ENCODE measurements at regions not wholly inside any gene's neighbourhood (a gene's known extent, or its start where the extent isn't known, plus 50 kb on each side); places are given as distances from the start of the nearest gene placed in this dataset.

DNA sequence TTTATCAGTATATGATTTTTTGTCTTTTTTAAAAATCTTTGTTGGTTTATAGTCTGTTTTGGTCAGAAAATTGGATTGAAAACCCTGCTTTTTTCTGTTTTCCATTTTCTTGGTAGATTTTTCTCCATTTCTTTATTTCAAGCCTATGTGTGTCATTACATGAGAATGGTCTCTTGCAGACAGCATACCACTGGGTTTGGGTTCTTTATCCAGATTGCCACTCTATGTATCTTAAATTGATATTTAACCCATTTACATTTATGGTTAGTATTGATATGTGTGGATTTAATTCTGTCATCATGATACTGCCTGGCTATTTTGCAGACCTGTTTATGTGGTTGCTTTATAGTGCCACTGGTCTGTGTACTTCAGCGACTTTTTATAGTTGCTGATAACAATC lies 239.9 kb upstream of the NDST4 start:
- intact Hi-C loops (cut with DNase I; ENCODE audit: low total_unique reads): no loop called here
- peaks cover 0 to 50% (median 33%) of the 10 kb centered on the region in 8 donors for H3K9me3 ChIP-seq
- no peaks in the 10 kb centered on the region for H3K4me1 ChIP-seq
- H3K36me3 ChIP-seq: no peaks in the 10 kb centered on the region
- no peaks in the 10 kb centered on the region for H3K27me3 ChIP-seq (replicated peaks in 1 of 7)
- TF ChIP-seq POLR2AphosphoS5 (IDR thresholded peaks at IDR 0.05) (no peak), POLR2A (IDR thresholded peaks at IDR 0.05) (no peak)
- TF ChIP-seq, protein P1, sequence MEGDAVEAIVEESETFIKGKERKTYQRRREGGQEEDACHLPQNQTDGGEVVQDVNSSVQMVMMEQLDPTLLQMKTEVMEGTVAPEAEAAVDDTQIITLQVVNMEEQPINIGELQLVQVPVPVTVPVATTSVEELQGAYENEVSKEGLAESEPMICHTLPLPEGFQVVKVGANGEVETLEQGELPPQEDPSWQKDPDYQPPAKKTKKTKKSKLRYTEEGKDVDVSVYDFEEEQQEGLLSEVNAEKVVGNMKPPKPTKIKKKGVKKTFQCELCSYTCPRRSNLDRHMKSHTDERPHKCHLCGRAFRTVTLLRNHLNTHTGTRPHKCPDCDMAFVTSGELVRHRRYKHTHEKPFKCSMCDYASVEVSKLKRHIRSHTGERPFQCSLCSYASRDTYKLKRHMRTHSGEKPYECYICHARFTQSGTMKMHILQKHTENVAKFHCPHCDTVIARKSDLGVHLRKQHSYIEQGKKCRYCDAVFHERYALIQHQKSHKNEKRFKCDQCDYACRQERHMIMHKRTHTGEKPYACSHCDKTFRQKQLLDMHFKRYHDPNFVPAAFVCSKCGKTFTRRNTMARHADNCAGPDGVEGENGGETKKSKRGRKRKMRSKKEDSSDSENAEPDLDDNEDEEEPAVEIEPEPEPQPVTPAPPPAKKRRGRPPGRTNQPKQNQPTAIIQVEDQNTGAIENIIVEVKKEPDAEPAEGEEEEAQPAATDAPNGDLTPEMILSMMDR (IDR thresholded peaks at IDR 0.05 in 8 of 11, conservative IDR thresholded peaks at IDR 0.05 in 3 of 11): no peak
- no peak overlapping the region for H3K4me3 ChIP-seq
- no peak overlapping the region for H3K27ac ChIP-seq
- no peak for DNase-seq
- 83 to 100% (median 95%) methylated on average over 1 of the region's 1 CpG for WGBS, 5 donors

DNA sequence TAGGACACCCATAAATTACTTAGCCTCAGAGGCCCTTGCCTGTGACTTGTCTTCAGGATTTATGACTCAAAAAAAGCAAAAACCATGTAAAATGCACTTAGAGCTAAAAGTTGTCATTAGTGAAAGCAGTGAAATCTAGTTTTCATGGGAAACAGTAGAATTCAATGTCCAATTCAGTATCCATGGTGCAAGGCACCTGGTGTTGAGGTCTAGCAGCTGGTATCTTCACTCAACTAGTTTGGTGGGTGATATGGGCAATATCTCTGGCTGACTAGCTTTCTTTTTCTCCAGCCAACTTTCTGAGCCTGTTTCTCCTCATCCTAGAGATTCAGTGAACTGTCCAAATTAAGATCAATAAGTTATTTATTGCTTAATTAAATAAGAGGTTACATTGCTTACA lies 229.8 kb upstream of the NDST4 start:
- H3K27me3 ChIP-seq (replicated peaks in 1 of 7): no peaks in the 10 kb centered on the region
- no peak overlapping the region for H3K27ac ChIP-seq
- H3K4me1 ChIP-seq: no peaks in the 10 kb centered on the region
- no peaks in the 10 kb centered on the region for H3K9me3 ChIP-seq
- TF ChIP-seq, protein P1 (IDR thresholded peaks at IDR 0.05 in 8 of 11, conservative IDR thresholded peaks at IDR 0.05 in 3 of 11): no peak
- TF ChIP-seq POLR2A (IDR thresholded peaks at IDR 0.05) (no peak), POLR2AphosphoS5 (IDR thresholded peaks at IDR 0.05) (no peak)
- DNase-seq: no peak
- intact Hi-C loops (cut with DNase I; ENCODE audit: low total_unique reads): no loop called here
- no peaks in the 10 kb centered on the region for H3K36me3 ChIP-seq
- H3K4me3 ChIP-seq: no peak overlapping the region

DNA sequence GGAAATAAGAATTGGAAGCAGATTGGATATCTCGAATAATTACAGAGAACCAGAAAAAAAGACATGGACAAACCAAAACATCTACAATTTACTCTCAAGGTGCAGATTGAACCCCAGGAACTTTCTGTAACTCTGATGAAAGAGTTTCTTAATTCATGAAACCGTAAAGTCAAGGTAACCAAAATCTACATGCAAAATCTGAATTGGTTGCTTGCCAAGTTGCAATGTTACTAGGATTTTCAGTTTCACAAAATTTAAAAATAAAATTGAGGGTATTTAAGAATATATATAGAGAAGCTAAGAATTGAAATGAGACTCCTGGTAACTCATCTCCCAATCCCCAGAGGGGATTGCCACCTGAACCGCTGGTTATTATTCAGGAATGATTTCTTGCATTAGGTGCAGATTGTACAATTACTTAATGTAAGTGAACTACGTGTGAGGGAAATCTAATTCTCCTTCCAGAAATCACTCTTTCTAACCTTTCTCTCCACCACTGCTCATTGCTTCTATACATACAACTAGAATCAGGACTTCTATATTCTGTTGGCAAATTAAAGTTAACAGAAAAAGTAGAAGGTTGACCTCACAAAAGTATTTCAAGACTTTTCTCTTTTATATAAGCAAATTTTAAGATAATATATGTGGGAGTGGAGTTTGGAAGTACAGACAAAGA lies 221.5 kb upstream of the NDST4 start:
- Histone ChIP-seq H3K27ac (no peak overlapping the region), H3K36me3 (no peaks in the 10 kb centered on the region), H3K4me3 (no peak overlapping the region), H3K27me3 (replicated peaks in 1 of 7) (no peaks in the 10 kb centered on the region), H3K4me1 (no peaks in the 10 kb centered on the region), H3K9me3 (peaks cover 0 to 5% (median 0%) of the 10 kb centered on the region in 8 donors)
- intact Hi-C loops (cut with DNase I; ENCODE audit: low total_unique reads): no loop called here
- WGBS, 5 donors: 79 to 87% (median 81%) methylated on average over 4 of the region's 4 CpGs
- no peak for DNase-seq
- TF ChIP-seq POLR2A (IDR thresholded peaks at IDR 0.05): no peak
- TF ChIP-seq, protein P1 (IDR thresholded peaks at IDR 0.05 in 8 of 11, conservative IDR thresholded peaks at IDR 0.05 in 3 of 11): no peak
- no peak for TF ChIP-seq POLR2AphosphoS5 (IDR thresholded peaks at IDR 0.05)

DNA sequence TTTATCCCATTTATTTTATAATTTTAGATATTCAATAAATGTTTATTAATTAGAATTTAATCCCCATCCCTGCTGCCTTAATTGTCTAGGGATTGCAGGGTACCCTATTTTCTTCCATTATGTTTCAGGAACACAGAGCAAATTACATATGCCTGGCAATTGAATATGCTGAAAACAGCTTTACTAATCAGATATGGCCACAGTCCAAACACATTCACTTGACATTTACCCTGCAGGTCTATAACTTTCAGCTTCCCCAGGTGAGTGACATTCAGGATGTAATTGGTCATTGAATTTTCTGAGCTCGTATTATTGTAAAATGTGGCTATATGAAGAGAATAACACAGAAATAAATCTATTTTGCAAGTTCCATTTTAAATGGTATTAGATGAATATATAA lies 218.7 kb upstream of the NDST4 start:
- WGBS, 5 donors: 52 to 86% (median 70%) methylated on average over 1 of the region's 1 CpG
- H3K27me3 ChIP-seq (replicated peaks in 1 of 7): no peaks in the 10 kb centered on the region
- H3K36me3 ChIP-seq: no peaks in the 10 kb centered on the region
- DNase-seq: no peak
- no peaks in the 10 kb centered on the region for H3K9me3 ChIP-seq
- intact Hi-C loops (cut with DNase I; ENCODE audit: low total_unique reads): no loop called here
- no peaks in the 10 kb centered on the region for H3K4me1 ChIP-seq
- TF ChIP-seq POLR2A (IDR thresholded peaks at IDR 0.05) (no peak), POLR2AphosphoS5 (IDR thresholded peaks at IDR 0.05) (no peak)
- TF ChIP-seq, protein P1 (IDR thresholded peaks at IDR 0.05 in 8 of 11, conservative IDR thresholded peaks at IDR 0.05 in 3 of 11): no peak
- H3K27ac ChIP-seq: no peak overlapping the region
- no peak overlapping the region for H3K4me3 ChIP-seq
